Mucosa of descending colon (tissue), 3 donors: ENCODE measurements at regions not wholly inside any gene's neighbourhood (a gene's known extent, or its start where the extent isn't known, plus 50 kb on each side); places are given as distances from the start of the nearest gene placed in this dataset.

Experiments
- ATAC-seq: fragments of 200-7000 bp; cut with Tn5 transposase; one replicate; pipeline ENCODE4 v1.9.1; 2020; ENCODE audit warnings: mild to moderate bottlenecking, moderate library complexity
- DNase-seq, 3 donors: peaks; one replicate each; pipeline ENCODE4 v3.0.0-alpha.2; 2020
- H3K36me3 ChIP-seq: fragments of 200-600 bp; one replicate; pipeline ENCODE4 v1.8.0; 2021; ENCODE audit warnings: low read depth, mild to moderate bottlenecking
- H3K4me1 ChIP-seq: fragments of 200-600 bp; one replicate; pipeline ENCODE4 v1.8.0; 2021; ENCODE audit warnings: low read depth, mild to moderate bottlenecking
- H3K4me3 ChIP-seq: fragments of 200-600 bp; one replicate; pipeline ENCODE4 v1.8.0; 2021; ENCODE audit warnings: mild to moderate bottlenecking
- H3K9me3 ChIP-seq: fragments of 200-600 bp; one replicate; pipeline ENCODE4 v1.8.0; 2021; ENCODE audit warnings: mild to moderate bottlenecking
- CTCF ChIP-seq: fragments of 200-600 bp; IDR thresholded peaks from one replicate; pipeline ENCODE4 v1.8.0; 2022; ENCODE audit warnings: antibody characterized with exemption, mild to moderate bottlenecking
- intact Hi-C, 2 donors: fragments of 100-400 bp; cut with DNase I in 1 of 2; cut with micrococcal nuclease in 1 of 2; formaldehyde crosslinking; loops; one replicate each; pipeline versions ENCODE4 v1.11.0 to v1.11.1; 2022; cut with DNase I, micrococcal nuclease
- donor health status: DM: no; HTN: no; CAD: no; lungs with moderate emphysema.
- donor health status: DM: no; HTN: no; CAD: no.
- donor health status: DM: no; HTN: yes; CAD: no.

DNA sequence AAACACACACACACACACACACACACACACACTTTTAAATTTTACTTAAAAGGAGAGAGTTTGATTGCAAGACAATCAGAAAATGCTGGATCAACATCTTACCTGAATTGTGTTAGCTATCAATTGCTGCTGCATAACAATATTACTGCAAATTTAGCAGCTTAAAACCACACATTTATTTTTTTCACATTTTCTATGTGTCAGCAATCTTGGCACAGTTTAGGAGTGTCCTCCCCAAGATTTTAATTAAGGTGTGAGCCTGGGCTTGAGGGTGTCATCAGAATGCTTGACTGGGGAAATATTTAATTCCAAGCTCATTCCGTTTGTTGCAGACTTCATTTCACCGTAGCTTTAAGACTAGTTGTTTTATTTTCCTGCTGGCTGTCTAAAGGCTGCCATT lies 431.0 kb upstream of the GJE1 start:
- DNase-seq, result no peak
- intact Hi-C loops, result no loop called here
- Histone ChIP-seq H3K36me3 (no peaks in the 10 kb centered on the region), H3K9me3 (no peaks in the 10 kb centered on the region), H3K4me3 (no peak overlapping the region), H3K4me1 (no peaks in the 10 kb centered on the region)
- no peak for TF ChIP-seq CTCF
- no peak for ATAC-seq

DNA sequence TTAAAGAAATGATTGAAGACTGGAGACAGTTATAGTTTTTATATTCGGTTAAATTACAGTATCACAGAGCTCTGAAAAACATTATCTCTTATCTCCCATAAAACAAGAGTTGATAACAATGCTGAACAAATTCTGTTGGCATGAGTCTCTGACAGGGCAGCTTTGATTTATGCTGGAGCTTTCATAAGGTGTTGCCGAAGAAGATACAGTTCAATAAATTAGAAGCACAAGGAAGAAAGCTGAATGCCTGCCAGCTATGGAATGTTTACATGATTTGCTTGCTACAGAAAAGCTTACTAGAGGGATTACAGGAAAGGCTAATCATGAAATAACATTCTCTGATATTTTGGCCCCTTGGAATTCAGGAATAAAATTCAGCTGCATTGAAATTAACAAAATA lies 431.9 kb upstream of the GJE1 start:
- Histone ChIP-seq H3K4me3 (no peak overlapping the region), H3K4me1 (no peaks in the 10 kb centered on the region), H3K9me3 (peaks cover 3% of the 10 kb centered on the region), H3K36me3 (no peaks in the 10 kb centered on the region)
- DNase-seq (no peak), ATAC-seq (no peak)
- no peak for TF ChIP-seq CTCF
- intact Hi-C loops, result no loop called here

GRCh38 chr6:141688916-141689315 lies 443.8 kb upstream of the GJE1 start:
- intact Hi-C loops, result no loop called here
- DNase-seq (no peak), ATAC-seq (no peak)
- no peak overlapping the region for H3K4me3 ChIP-seq
- H3K36me3 ChIP-seq, result no peaks in the 10 kb centered on the region
- no peaks in the 10 kb centered on the region for H3K4me1 ChIP-seq
- peaks cover 7% of the 10 kb centered on the region for H3K9me3 ChIP-seq
- TF ChIP-seq CTCF, result no peak

DNA sequence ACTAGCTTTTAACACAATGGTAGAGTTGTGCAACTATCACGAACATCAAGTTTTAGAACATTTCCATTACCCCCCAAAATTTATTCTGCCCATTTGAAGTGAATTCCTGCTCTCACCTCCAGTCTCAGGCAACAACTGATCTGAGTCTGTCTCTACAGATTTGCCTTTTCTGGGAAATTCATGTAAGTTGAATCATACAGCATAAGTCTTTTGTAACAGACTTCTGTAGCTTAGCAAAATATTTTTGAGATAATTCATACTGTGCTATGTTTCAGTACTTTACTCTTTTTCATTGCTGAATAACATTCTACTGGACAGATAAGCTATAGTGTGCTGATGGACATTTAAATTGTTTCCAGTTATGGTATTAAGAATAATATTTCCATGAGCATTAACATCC lies 447.3 kb upstream of the GJE1 start:
- ATAC-seq (no peak), DNase-seq (no peak)
- intact Hi-C loops, result no loop called here
- no peak overlapping the region for H3K4me3 ChIP-seq
- no peak for TF ChIP-seq CTCF
- no peaks in the 10 kb centered on the region for H3K36me3 ChIP-seq
- no peaks in the 10 kb centered on the region for H3K4me1 ChIP-seq
- no peaks in the 10 kb centered on the region for H3K9me3 ChIP-seq

- no peak for TF ChIP-seq CTCF
- ATAC-seq (no peak), DNase-seq (no peak)
- Histone ChIP-seq H3K36me3 (no peaks in the 10 kb centered on the region), H3K4me3 (no peak overlapping the region), H3K4me1 (no peaks in the 10 kb centered on the region), H3K9me3 (no peaks in the 10 kb centered on the region)
- intact Hi-C loops, result no loop called here
Measured at GRCh38 chr6:141682391-141682790, 450.3 kb upstream of the GJE1 start.

GRCh38 chr6:141677598-141678211 lies 455.0 kb upstream of the GJE1 start:
- TF ChIP-seq CTCF, result no peak
- intact Hi-C loops, result no loop called here
- H3K36me3 ChIP-seq, result no peaks in the 10 kb centered on the region
- ATAC-seq (no peak), DNase-seq (no peak)
- H3K4me1 ChIP-seq, result no peaks in the 10 kb centered on the region
- H3K4me3 ChIP-seq, result no peak overlapping the region
- no peaks in the 10 kb centered on the region for H3K9me3 ChIP-seq
